ENCODE measurements at regions not wholly inside any gene's neighbourhood (a gene's known extent, or its start where the extent isn't known, plus 50 kb on each side); places are given as distances from the start of the nearest gene placed in this dataset.
"Not testable (repeated sequence)": the region's sequence is repeated elsewhere in the genome, so short reads cannot be mapped to it uniquely, and the experiment has no call there.

GRCh38 chr10:18735711-18736110, 76.5 kb downstream of the ARL5B start:
- no peak for DNase-seq

DNA sequence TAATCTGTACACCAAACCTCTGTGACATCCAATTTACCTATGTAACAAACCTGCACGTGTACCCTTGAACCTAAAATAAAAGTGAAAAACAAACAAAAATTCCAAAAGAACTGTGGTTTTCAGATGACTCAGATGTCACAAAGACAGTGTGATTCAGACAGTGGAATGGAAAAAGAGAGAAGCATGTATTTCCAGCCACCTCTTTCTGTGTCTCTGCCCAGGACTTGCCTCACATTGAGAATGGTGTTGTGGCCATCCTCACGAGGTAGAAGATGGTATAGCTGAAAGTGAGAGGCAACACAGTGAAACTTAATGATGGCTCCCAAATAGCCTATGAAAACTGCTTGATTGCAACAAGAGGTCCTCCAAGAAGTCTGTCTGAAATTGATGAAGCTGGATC, 78.0 kb downstream of the ARL5B start:
- no peak for DNase-seq

DNA sequence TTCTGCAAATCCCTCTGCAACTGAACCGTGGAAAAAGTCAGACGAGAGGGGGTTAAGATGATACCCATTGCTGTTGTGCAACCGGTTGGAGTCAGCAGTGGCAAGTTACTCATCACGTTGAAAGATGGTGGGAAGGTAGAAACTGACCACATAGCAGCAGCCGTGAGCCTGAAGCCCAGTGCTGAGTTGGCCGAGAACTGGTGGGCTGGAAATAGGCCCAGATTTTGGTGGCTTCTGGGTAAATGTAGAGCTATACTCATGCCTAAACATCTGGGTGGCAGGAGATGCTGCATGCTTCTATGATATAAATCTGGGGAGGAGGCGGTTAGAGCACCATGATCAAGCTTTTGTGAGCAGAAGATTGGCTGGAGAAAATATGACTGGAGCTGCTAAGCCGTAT, 78.6 kb downstream of the ARL5B start:
- no peak for DNase-seq

GRCh38 chr10:18738835-18739234, 79.6 kb downstream of the ARL5B start:
- DNase-seq: no peak

DNA sequence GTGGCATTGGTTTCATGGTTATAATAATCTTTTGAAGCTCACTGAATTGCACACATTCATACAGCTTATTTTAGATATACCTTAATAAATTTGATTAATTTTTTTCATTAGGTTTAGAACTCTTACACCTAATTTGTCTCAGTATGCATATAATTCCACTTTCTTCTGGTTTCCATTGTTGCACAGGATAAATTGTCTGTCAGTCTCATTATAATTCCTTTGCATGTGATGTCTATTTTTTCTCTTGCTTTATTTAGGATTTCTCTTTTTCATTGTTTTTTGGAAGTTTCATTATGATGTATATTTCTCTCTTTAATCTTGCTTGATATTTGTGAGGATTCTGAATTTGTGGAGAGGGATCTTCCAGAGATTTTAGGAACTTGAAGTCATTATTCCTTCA, 84.7 kb downstream of the ARL5B start:
- DNase-seq: no peak

DNA sequence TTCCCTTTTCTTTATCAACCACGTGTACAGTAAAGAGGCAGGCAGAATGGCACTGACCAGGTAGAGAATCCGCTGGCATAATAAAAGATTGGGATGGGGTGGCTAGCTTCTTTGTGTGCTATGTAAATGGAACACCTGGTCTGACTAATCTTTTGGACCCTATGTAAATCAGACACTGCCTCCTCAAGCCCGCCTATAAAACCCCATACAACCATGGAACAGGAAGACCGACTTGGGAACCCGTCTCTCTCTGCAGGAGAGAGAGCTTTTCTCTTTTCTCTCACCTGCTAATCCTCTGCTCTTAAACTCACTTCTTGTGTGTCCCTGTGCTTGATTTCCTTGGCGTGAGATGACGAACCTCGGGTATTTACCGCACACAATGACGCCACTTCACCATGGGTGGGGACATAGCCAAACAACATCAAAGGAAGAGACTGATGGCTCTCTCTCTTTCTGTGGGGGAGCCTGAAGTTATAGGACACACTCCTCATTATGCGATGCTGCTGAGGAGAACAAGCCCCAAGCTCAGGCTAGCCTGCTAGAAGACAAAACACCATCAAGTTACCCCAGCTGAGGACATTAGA, 94.2 kb downstream of the ARL5B start:
- DNase-seq: peak in 2 of 3 experiments; percentile 2 to 40

GRCh38 chr10:18759575-18759974, 100.3 kb downstream of the ARL5B start:
- no peak for DNase-seq

DNA sequence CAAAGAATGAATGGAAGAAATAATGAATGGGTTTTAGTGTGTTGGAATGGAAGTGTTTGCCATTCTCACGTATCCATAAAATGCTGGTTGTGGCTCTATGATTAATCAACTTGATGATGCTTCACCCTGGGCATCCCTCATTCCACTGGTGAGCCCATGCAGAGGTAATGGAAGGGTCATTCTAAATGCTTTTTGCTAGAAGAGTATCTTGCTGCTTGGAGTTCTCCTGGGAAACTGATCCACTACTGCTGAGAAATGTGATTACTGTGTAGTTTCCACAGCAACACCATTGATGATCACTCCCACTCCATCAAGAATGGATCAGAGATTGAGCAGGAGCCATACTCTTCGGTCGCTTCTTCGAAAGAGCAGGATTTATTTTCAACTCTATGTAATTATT, 101.6 kb downstream of the ARL5B start:
- DNase-seq: no peak

- no peak for DNase-seq
These were observed 108.8 kb downstream of the ARL5B start for GRCh38 chr10:18767981-18768380.

DNA sequence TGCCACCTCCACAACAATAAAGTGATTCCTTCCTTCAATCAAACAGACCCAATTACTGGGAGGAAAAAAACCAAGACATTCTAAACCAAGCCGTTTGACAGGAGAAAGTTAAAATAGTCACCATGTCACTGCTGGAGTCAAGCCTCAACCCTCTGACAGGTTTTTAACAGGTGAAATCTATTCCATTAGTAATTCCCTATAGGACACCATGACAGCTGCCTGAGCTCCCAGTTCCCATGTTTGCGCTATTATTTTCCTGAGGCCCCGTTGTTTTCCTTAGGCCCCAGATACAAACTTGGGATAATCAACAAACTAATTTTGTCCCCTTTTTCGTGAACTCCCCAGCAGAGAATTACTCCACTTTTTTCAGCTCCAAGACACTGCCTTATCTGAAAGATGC, 113.9 kb downstream of the ARL5B start:
- no peak for DNase-seq

DNA sequence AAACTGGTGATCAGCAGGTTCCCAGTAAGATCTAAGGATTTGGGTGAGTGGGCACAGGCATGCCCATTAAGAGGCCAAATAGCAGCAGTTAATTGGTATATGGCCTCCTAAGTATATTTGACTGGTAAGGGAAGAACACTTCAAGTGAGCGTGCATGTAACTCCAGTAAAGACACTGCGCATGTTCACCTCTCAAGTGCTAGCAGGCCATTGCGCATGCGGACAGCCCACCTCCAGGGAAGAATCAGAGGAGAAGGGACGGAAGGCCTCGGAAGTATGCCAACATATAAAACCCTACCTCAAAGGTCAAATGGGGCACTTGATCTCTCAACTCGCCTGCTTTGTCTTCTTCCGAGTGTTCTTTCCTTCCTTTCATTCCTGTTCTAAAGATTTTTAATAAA, 118.0 kb downstream of the ARL5B start:
- peak in 1 of 3 experiments; percentile 28 for DNase-seq

- DNase-seq: no peak
These were observed 127.2 kb downstream of the ARL5B start for GRCh38 chr10:18786478-18786877.

GRCh38 chr10:18793951-18794350, 134.7 kb downstream of the ARL5B start:
- peak in 1 of 3 experiments; percentile 45 for DNase-seq

DNA sequence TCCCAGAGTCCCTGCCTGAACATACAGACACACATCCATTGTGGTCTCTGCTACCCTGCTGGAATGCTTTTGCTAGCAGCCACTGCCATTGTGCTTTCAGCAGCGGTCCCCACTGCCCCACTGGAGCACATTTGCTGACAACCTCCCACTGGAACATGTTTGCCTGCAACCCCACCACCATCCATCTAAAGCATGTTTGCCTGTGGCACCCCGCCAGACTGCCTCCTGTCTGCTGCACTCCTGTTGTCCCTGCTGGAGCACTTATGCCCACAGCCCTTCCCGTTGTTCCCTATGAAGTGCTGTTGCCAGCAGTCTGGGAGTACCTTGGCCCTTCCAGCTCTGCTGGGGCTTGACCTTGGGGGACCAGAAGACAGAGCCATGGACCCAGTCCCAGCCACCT, 136.3 kb downstream of the ARL5B start:
- no peak for DNase-seq

DNA sequence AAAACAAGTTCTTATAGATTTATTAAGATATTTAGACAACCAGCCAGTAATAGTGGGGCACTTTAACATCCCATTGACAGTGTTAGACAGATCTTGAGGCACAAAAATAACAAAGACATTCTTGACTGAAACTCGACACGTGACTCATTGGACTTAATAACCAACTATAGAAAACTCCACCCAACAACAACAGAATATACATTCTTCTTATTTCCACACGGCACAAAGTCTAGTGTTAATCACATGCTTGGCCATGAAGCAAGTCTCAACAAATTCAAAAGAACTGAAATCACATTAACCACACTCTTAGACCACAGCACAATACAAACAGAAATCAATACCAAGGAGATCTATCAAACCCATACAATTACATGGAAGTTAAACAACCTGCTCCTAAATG, 138.1 kb downstream of the ARL5B start:
- no peak for DNase-seq

DNA sequence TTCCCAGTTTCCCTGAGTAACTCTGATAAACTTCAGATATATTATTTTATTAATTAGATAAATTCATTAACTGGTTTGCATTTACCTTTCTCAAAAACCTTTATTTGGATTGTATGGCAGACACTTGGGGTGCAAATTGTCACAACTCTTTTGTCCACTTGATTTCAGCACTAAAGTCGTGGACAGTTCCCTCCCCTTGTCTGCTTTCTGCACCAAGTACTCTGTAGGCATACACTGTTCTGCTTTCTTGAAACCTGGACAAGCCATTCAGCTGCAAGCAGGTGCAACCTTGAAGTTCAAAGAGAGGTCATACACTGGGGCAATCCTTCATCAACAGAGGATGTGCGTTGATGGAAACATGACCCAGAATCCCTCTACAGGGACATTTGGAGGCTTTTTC, 162.9 kb downstream of the ARL5B start:
- no peak for DNase-seq

GRCh38 chr10:18829259-18829658, 170.0 kb downstream of the ARL5B start:
- peak in 2 of 3 experiments; percentile 9 to 64 for DNase-seq

GRCh38 chr10:18830277-18830676, 171.0 kb downstream of the ARL5B start:
- no peak for DNase-seq

DNA sequence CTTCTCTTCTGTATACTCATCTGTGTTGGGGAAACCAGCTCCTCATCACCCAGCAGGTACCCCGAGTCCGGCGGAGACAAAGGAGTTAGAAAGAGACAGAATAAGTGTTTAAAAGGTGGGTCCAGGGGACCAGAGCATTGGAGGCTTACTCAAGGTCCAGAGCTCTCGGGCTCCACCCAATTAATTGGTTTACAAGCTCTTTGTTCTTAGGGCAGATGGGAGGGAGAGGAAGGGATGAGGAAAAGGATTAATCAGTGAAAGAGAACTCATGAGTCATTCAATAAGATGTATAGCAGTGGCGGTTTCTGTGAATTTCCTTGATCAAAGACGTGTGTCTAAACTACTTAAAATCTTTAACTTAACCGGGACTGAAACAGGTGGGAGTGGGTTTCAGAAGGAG, 192.0 kb upstream of the MALRD1 start:
- DNase-seq: not testable (repeated sequence)

DNA sequence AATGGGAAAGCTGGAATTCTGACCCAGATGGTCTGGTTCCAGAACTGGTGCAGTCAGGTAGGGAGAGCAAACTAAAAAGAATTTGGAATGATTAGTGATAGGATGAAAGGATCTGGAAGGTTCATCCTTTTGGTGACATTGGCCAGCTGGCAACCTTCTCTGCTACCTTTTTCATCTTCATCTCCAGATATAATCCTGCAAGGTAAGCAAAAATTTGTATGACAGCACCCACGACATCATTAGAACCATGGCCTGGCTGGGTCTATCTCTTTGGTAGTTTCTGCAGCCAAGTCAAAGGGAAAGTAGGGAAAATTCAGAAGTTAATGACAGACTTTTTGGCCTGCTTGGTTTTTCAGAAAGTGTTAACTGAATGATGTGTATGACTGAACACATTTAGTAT, 188.9 kb upstream of the MALRD1 start:
- no peak for DNase-seq

GRCh38 chr10:18860186-18860585, 188.4 kb upstream of the MALRD1 start:
- no peak for DNase-seq

DNA sequence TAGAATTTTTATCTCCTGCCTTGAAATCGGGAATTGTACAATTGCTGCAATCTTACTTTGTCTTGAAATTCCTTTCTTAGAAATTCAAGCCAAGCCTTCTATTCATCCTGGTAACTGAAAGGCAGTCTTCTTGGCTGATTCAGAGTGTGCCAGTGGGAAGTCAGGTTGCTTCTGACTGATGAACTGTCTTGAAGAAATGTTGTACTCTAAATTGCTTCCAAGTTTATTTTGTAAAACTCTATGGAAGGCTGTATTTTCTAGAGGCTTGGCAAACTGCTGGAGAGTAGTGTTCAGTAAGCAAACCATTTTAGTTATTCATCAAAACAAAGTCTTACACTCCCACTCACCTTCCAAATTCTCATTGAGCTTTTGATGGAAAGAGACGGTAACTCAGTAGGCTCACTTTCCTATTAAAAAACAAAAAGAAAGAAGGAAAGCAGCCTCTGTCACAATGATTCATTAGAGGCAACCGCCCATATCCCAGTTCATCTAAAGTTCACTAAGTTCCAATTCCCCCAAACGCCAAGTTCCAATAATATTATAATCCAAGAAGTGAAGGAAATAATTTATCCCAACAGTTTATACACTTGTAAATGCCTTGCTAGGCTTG, 187.9 kb upstream of the MALRD1 start:
- no peak for DNase-seq

GRCh38 chr10:18861382-18861781, 187.2 kb upstream of the MALRD1 start:
- no peak for DNase-seq

GRCh38 chr10:18866852-18867251, 181.7 kb upstream of the MALRD1 start:
- no peak for DNase-seq

DNA sequence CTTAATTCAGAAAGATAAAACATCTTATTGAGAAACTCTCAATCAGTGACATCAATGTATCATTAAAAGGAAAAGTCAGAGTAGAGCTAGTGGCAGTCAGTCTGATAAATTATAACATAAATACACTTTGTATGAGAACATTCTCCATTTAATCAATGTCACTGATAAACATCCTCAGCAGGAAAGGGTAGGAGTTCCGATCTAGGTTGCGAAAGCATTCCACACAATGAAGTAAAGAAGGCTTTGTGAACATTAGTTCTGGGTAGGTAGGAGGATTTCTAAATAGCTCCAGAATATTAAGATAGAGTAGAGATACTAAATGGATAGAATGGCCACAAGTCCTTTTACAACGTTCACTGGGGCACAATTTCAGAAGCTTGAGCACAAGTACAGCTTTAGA, 179.7 kb upstream of the MALRD1 start:
- DNase-seq: no peak
